SK-N-SH (cell line): ENCODE measurements at regions not wholly inside any gene's neighbourhood (a gene's known extent, or its start where the extent isn't known, plus 50 kb on each side); places are given as distances from the start of the nearest gene placed in this dataset.

Source experiments
- CTCF ChIA-PET: fragments of 300-600, 350-600 bp; formaldehyde crosslinking; extraction: SDS; loops from one replicate; lab custom pipeline; 2021; lab: Yijun Ruan, JAX
- POLR2A ChIA-PET: fragments of 350-600 bp; sonication (Branson Sonifier 250); formaldehyde crosslinking; extraction: SDS; loops from one replicate; lab custom pipeline; 2020; ENCODE audit warnings: antibody characterized with exemption, inconsistent platforms; lab: Yijun Ruan, JAX
- DNase-seq: peaks from one replicate; pipeline ENCODE4 v3.0.0; 2012
- H2AFZ ChIP-seq: fragments of 200-600 bp; sonication (generic); 2 replicates; pipeline ENCODE4 v1.8.1; 2016; ENCODE audit warnings: antibody characterized with exemption, mild to moderate bottlenecking, low read depth
- H3F3A ChIP-seq: fragments of 200-600 bp; sonication (generic); replicated peaks from 2 replicates; pipeline ENCODE3; 2016; ENCODE audit warnings: antibody characterized with exemption, mild to moderate bottlenecking; ENCODE audit not compliant: insufficient read depth
- H3K27ac ChIP-seq, 2 experiments: fragments of 200-500 bp in 1 of 2; fragments of 200-600 bp in 1 of 2; sonication (Bioruptor generic) in 1 of 2; sonication (generic), shearing (Covaris generic) in 1 of 2; 2 replicates each; pipeline versions ENCODE4 v1.5.1 to v1.6.1; 2014 to 2016; ENCODE audit warnings: low read depth in 2 of 2, inconsistent platforms in 1 of 2, low read length in 1 of 2, mild to moderate bottlenecking in 1 of 2, mixed read lengths in 1 of 2
- H3K27me3 ChIP-seq: fragments of 200-600 bp; sonication (generic), shearing (Covaris generic); 2 replicates; pipeline ENCODE4 v1.6.1; 2016; ENCODE audit warnings: mixed run types; ENCODE audit not compliant: insufficient read depth
- H3K36me3 ChIP-seq, 2 experiments: fragments of 200-500 bp in 1 of 2; fragments of 200-600 bp in 1 of 2; sonication (Bioruptor generic) in 1 of 2; sonication (generic) in 1 of 2; replicated peaks in 1 of 2; 2 replicates each; pipeline versions ENCODE3 to v1.5.1; 2014 to 2016; ENCODE audit warnings: low read length in 1 of 2, mild to moderate bottlenecking in 1 of 2; ENCODE audit not compliant: insufficient read depth in 2 of 2, control insufficient read depth in 1 of 2
- H3K4me1 ChIP-seq, 2 experiments: fragments of 200-500 bp in 1 of 2; fragments of 200-600 bp in 1 of 2; sonication (Bioruptor generic) in 1 of 2; sonication (generic), shearing (Covaris generic) in 1 of 2; 2 replicates each; pipeline versions ENCODE4 v1.5.1 to v1.6.1; 2014 to 2016; ENCODE audit warnings: low read depth in 1 of 2, low read length in 1 of 2, mixed run types in 1 of 2; ENCODE audit not compliant: insufficient read depth in 2 of 2, control insufficient read depth in 1 of 2
- H3K4me2 ChIP-seq: fragments of 200-600 bp; sonication (generic), shearing (Covaris generic); 2 replicates; pipeline ENCODE4 v1.6.1; 2017; ENCODE audit warnings: mixed run types
- H3K4me3 ChIP-seq, 2 experiments: fragments of 200-500 bp in 1 of 2; fragments of 200-600 bp in 1 of 2; sonication (Bioruptor generic) in 1 of 2; sonication (generic), shearing (Covaris generic) in 1 of 2; 2 replicates each; pipeline versions ENCODE4 v1.5.1 to v1.8.1; 2014 to 2016; ENCODE audit warnings: low read depth in 2 of 2, inconsistent platforms in 1 of 2, low read length in 1 of 2, mild to moderate bottlenecking in 1 of 2, mixed read lengths in 1 of 2, moderate library complexity in 1 of 2
- H3K79me2 ChIP-seq: fragments of 200-600 bp; sonication (generic); 2 replicates; pipeline ENCODE4 v1.8.1; 2017; ENCODE audit warnings: mild to moderate bottlenecking; ENCODE audit not compliant: insufficient read depth
- H3K9ac ChIP-seq: fragments of 200-600 bp; sonication (generic); 2 replicates; pipeline ENCODE4 v1.6.1; 2017; ENCODE audit warnings: mixed run types
- H3K9me2 ChIP-seq: fragments of 200-600 bp; sonication (generic); 2 replicates; pipeline ENCODE4 v1.6.1; 2017; ENCODE audit warnings: mixed run types
- H3K9me3 ChIP-seq: fragments of 200-600 bp; sonication (generic); 2 replicates; pipeline ENCODE4 v1.6.1; 2017; ENCODE audit warnings: mixed run types, mild to moderate bottlenecking, moderate library complexity
- H4K20me1 ChIP-seq: fragments of 200-600 bp; sonication (generic); 2 replicates; pipeline ENCODE4 v1.6.1; 2017; ENCODE audit warnings: mild to moderate bottlenecking, mixed run types; ENCODE audit not compliant: insufficient read depth
- CHD2 ChIP-seq: fragments of 150-350 bp; IDR thresholded peaks from 2 replicates; pipeline ENCODE4 v1.6.1; 2018; ENCODE audit warnings: low read length; ENCODE audit not compliant: partially characterized antibody
- EZH2phosphoT487 ChIP-seq: fragments of 200-600 bp; sonication (generic); IDR thresholded peaks from 2 replicates; pipeline ENCODE4 v1.6.1; 2017; ENCODE audit warnings: low read depth, mixed run types, mild to moderate bottlenecking, antibody characterized with exemption, moderate library complexity, borderline replicate concordance
- FOSL2 ChIP-seq: IDR thresholded peaks from 2 replicates; pipeline ENCODE4 v1.4.0; 2012; ENCODE audit warnings: low read depth, mild to moderate bottlenecking, moderate library complexity, borderline replicate concordance
- FOXJ3 ChIP-seq: sonication (generic); formaldehyde crosslinking; IDR thresholded peaks from 2 replicates; pipeline ENCODE4 v1.5.1; 2020; ENCODE audit warnings: mild to moderate bottlenecking, missing genetic modification reagents
- GABPA ChIP-seq: IDR thresholded peaks from 2 replicates; pipeline ENCODE4 v1.4.0; 2012; ENCODE audit warnings: low read depth, mild to moderate bottlenecking
- NFIC ChIP-seq: IDR thresholded peaks from 2 replicates; pipeline ENCODE4 v1.4.0; 2012; ENCODE audit warnings: borderline replicate concordance
- NRF1 ChIP-seq: IDR thresholded peaks from 2 replicates; pipeline ENCODE4 v1.6.1; 2012; ENCODE audit warnings: low read depth, mild to moderate bottlenecking, low read length
- POLR2AphosphoS5 ChIP-seq: IDR thresholded peaks from 2 replicates; pipeline ENCODE4 v1.6.1; 2012; ENCODE audit warnings: low read depth, low read length
- RCOR1 ChIP-seq: fragments of 150-350 bp; IDR thresholded peaks from 2 replicates; pipeline ENCODE4 v1.6.1; 2017; ENCODE audit warnings: antibody characterized with exemption, low read length
- RFX5 ChIP-seq: IDR thresholded peaks from 2 replicates; pipeline ENCODE4 v1.6.1; 2012; ENCODE audit warnings: mild to moderate bottlenecking, improper control_type of control experiment, low read length
- TCF12 ChIP-seq: IDR thresholded peaks from 2 replicates; pipeline ENCODE4 v1.4.0; 2012
- WGBS: methylation state at CpG from one replicate; pipeline ENCODE4 v1.1.6; 2017; ENCODE audit warnings: low lambda C conversion rate; 5-methylcytosine and 5-hydroxymethylcytosine counted together
- TF ChIP-seq, protein P1 (sequence below): IDR thresholded peaks from 2 replicates; pipeline ENCODE4 v1.6.1; 2012; ENCODE audit warnings: mild to moderate bottlenecking, low read depth, low read length, moderate library complexity
- TF ChIP-seq, protein P2 (sequence below): IDR thresholded peaks from 2 replicates; pipeline ENCODE4 v1.4.0; 2012; ENCODE audit warnings: low read depth, borderline replicate concordance
- TF ChIP-seq, protein P3 (sequence below): IDR thresholded peaks from 2 replicates; pipeline ENCODE4 v1.4.0; 2012; ENCODE audit warnings: low read depth, borderline replicate concordance

DNA sequence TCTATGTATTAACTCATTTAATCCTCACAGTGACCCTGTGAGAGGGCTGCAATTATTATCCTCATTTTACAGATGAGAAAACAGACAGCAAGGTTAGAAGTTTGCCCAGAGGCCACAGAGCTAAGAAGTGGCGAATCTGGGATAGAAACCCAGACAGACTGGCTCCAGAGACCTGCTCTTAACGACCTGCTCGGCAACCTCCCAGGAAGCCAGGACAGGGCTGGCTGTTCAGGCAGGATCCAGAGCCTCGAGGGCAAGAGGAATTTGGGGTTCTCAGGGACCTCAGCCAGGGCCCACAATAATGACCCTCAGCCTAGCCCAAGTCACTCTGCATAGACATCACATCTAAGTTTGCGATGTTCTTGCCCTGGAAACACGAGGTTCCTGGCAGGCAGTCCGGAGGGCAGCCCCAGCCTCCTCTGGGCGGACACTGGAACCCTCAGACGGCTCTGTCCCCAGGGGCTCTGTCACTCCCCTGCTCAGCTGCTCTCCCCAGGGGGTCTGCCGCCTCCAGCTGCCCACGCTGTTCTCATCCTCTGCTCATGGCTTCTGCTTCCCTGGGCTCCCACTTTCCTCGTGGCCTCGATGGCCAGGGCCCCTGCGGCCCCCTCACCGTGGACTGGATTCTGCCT, 138.5 kb upstream of the ERCC6L2 start:
- Histone ChIP-seq H3K4me1 (peaks cover 0 to 20% of the 10 kb centered on the region in 2 experiments; a peak in 1 of 4 replicates), H3K27me3 (no peaks in the 10 kb centered on the region), H3K9me2 (no peaks in the 10 kb centered on the region), H3K9me3 (no peaks in the 10 kb centered on the region), H3K36me3 (no peaks in the 10 kb centered on the region), H3F3A (no peaks in the 10 kb centered on the region), H2AFZ (no peak overlapping the region), H4K20me1 (no peaks in the 10 kb centered on the region), H3K4me2 (no peak overlapping the region), H3K4me3 (no peak overlapping the region), H3K79me2 (no peaks in the 10 kb centered on the region), H3K27ac (no peak overlapping the region), H3K9ac (no peak overlapping the region)
- ChIA-PET POLR2A (no interaction called here), CTCF (interaction anchor here (0.6 to 1.9 kb wide), 10 partner anchors 9 to 481 kb away, joined by 3 to 13 read pairs (median 3); no protein-coding TSS in a partner anchor)
- 83% methylated on average over 8 of the region's 15 CpGs for WGBS
- TF ChIP-seq GABPA = no peak
- no peak for TF ChIP-seq FOXJ3
- TF ChIP-seq, protein P1, sequence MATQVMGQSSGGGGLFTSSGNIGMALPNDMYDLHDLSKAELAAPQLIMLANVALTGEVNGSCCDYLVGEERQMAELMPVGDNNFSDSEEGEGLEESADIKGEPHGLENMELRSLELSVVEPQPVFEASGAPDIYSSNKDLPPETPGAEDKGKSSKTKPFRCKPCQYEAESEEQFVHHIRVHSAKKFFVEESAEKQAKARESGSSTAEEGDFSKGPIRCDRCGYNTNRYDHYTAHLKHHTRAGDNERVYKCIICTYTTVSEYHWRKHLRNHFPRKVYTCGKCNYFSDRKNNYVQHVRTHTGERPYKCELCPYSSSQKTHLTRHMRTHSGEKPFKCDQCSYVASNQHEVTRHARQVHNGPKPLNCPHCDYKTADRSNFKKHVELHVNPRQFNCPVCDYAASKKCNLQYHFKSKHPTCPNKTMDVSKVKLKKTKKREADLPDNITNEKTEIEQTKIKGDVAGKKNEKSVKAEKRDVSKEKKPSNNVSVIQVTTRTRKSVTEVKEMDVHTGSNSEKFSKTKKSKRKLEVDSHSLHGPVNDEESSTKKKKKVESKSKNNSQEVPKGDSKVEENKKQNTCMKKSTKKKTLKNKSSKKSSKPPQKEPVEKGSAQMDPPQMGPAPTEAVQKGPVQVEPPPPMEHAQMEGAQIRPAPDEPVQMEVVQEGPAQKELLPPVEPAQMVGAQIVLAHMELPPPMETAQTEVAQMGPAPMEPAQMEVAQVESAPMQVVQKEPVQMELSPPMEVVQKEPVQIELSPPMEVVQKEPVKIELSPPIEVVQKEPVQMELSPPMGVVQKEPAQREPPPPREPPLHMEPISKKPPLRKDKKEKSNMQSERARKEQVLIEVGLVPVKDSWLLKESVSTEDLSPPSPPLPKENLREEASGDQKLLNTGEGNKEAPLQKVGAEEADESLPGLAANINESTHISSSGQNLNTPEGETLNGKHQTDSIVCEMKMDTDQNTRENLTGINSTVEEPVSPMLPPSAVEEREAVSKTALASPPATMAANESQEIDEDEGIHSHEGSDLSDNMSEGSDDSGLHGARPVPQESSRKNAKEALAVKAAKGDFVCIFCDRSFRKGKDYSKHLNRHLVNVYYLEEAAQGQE = no peak
- no peak for TF ChIP-seq EZH2phosphoT487
- TF ChIP-seq, protein P2, sequence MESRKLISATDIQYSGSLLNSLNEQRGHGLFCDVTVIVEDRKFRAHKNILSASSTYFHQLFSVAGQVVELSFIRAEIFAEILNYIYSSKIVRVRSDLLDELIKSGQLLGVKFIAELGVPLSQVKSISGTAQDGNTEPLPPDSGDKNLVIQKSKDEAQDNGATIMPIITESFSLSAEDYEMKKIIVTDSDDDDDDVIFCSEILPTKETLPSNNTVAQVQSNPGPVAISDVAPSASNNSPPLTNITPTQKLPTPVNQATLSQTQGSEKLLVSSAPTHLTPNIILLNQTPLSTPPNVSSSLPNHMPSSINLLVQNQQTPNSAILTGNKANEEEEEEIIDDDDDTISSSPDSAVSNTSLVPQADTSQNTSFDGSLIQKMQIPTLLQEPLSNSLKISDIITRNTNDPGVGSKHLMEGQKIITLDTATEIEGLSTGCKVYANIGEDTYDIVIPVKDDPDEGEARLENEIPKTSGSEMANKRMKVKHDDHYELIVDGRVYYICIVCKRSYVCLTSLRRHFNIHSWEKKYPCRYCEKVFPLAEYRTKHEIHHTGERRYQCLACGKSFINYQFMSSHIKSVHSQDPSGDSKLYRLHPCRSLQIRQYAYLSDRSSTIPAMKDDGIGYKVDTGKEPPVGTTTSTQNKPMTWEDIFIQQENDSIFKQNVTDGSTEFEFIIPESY = no peak
- no peak for TF ChIP-seq TCF12
- TF ChIP-seq POLR2AphosphoS5 = no peak
- TF ChIP-seq, protein P3, sequence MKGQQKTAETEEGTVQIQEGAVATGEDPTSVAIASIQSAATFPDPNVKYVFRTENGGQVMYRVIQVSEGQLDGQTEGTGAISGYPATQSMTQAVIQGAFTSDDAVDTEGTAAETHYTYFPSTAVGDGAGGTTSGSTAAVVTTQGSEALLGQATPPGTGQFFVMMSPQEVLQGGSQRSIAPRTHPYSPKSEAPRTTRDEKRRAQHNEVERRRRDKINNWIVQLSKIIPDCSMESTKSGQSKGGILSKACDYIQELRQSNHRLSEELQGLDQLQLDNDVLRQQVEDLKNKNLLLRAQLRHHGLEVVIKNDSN = no peak
- TF ChIP-seq NFIC = no peak
- no peak for TF ChIP-seq RCOR1
- no peak for TF ChIP-seq FOSL2
- no peak for TF ChIP-seq NRF1
- TF ChIP-seq RFX5 = no peak
- no peak for TF ChIP-seq CHD2
- no peak for DNase-seq
